HUES48 (cell line): ENCODE measurements at regions not wholly inside any gene's neighbourhood (a gene's known extent, or its start where the extent isn't known, plus 50 kb on each side); places are given as distances from the start of the nearest gene placed in this dataset.

Experiments
- H3K27ac ChIP-seq: one replicate; pipeline ENCODE4 v1.7.0; 2013; ENCODE audit warnings: low read depth, low read length, inconsistent platforms
- H3K27me3 ChIP-seq: 2 replicates; pipeline ENCODE4 v1.6.1; 2013; ENCODE audit warnings: mild to moderate bottlenecking, low read length; ENCODE audit not compliant: control insufficient read depth, insufficient read depth
- H3K36me3 ChIP-seq: 2 replicates; pipeline ENCODE4 v1.6.1; 2013; ENCODE audit warnings: low read length; ENCODE audit not compliant: control insufficient read depth, insufficient read depth
- H3K4me1 ChIP-seq: 2 replicates; pipeline ENCODE4 v1.6.1; 2013; ENCODE audit warnings: mild to moderate bottlenecking, low read length; ENCODE audit not compliant: control insufficient read depth, insufficient read depth
- H3K4me3 ChIP-seq: 2 replicates; pipeline ENCODE4 v1.5.1; 2013; ENCODE audit warnings: mild to moderate bottlenecking, low read depth, low read length
- H3K9ac ChIP-seq: 2 replicates; pipeline ENCODE4 v1.6.1; 2013; ENCODE audit warnings: mild to moderate bottlenecking, low read depth, low read length, moderate library complexity
- H3K9me3 ChIP-seq: 2 replicates; pipeline ENCODE4 v1.6.1; 2013; ENCODE audit warnings: low read length; ENCODE audit not compliant: control insufficient read depth, insufficient read depth

DNA sequence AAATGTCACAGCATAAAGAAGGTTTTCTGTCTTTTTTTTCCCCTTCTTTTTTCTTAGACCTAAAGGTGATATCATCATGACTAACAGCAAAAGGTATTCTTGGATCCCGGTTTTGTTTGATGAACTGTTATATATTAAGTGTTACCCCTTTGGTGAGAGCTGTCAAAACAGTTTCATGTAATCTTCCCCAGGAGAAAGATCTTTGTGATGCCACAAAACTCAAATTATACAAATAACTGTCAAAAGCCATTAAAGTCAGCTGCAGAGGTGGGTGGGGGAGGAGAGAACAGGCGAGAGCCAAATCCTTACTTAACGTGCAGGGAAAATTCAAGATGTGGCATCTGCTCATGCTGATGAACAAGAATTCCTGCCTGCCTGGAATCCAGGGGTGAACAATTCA, 258.2 kb downstream of the BMP7 start:
- peaks cover 7% of the 10 kb centered on the region for H3K4me1 ChIP-seq
- H3K9me3 ChIP-seq = no peaks in the 10 kb centered on the region
- peak overlapping the region; percentile 73 for H3K27ac ChIP-seq
- peaks cover 7% of the 10 kb centered on the region; the same call in 1 of the 2 replicates for H3K27me3 ChIP-seq
- H3K36me3 ChIP-seq = no peaks in the 10 kb centered on the region
- H3K4me3 ChIP-seq = no peak overlapping the region
- no peak overlapping the region for H3K9ac ChIP-seq

DNA sequence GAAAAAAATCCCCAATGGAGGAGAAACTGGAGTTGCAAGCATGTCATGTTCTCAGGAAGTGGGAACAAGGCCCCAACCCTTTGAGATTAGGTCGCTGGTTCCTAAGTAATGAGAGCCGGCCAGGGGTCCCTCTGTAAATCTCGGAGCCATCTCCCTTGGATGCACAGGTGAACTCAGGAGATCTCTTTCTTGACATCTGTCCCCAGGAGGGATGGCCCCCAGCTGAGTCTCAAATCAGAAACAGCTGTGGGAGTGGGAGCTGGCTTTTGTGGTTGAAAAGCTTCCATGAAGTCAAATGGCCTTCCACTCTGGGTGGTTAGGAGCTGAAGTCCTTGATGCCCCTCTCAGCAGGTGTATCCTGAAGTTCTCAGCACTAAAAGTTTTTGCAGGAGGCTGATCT, 257.1 kb downstream of the BMP7 start:
- H3K4me1 ChIP-seq = peaks cover 10% of the 10 kb centered on the region
- peaks cover 12% of the 10 kb centered on the region for H3K27me3 ChIP-seq
- no peak overlapping the region for H3K9ac ChIP-seq
- H3K36me3 ChIP-seq = no peaks in the 10 kb centered on the region
- no peak overlapping the region for H3K4me3 ChIP-seq
- no peaks in the 10 kb centered on the region for H3K9me3 ChIP-seq
- no peak overlapping the region for H3K27ac ChIP-seq

DNA sequence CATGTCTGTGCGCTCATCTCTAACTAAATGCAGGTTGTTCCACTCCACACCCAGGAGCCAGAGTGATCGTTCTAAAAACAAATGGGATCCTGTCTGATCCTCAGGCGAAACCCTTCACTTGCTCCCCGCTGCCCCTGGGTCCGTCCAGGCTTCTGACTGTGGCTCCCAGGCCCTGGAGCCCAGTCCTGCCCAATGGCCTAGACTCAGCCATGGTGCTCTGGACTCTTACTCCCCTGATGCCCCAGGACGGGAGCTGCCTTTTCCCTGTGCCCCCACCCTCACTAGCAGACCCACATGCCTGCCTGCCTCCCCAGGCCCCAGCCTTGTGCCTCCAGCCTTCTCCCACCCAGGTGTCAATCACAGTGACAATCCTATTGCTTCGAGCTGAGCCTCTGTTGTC, 256.7 kb downstream of the BMP7 start:
- H3K36me3 ChIP-seq = no peaks in the 10 kb centered on the region

DNA sequence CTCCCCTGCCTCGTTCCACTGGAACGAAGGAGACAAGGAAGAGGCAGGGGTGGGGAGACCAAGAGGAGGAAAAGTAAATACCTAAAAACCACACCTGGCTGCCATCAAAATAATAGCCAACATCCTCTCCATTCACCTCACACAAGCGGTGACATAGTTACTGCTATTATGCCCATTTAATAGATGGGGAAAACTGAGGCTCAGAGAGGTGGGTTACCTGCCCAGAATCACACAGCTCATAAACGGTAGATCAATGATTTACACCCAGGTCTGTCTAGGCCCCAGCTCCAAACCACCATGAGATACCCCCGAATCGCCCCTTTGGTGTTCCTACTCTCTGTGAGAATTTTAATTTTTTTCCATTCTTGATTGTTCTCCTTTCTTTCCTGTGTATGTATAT, 253.8 kb downstream of the BMP7 start:
- no peak overlapping the region for H3K27ac ChIP-seq
- no peaks in the 10 kb centered on the region for H3K36me3 ChIP-seq
- no peak overlapping the region for H3K9ac ChIP-seq
- no peaks in the 10 kb centered on the region for H3K9me3 ChIP-seq
- peaks cover 26% of the 10 kb centered on the region for H3K27me3 ChIP-seq
- H3K4me1 ChIP-seq = peaks cover 8% of the 10 kb centered on the region; the same call in 1 of the 2 replicates
- H3K4me3 ChIP-seq = no peak overlapping the region

More for the DNA sequence above, 256.7 kb downstream of the BMP7 start:
- Histone ChIP-seq H3K9me3 (no peaks in the 10 kb centered on the region), H3K27ac (no peak overlapping the region), H3K4me1 (peaks cover 8% of the 10 kb centered on the region; the same call in 1 of the 2 replicates), H3K9ac (no peak overlapping the region), H3K27me3 (peaks cover 16% of the 10 kb centered on the region), H3K4me3 (no peak overlapping the region)

DNA sequence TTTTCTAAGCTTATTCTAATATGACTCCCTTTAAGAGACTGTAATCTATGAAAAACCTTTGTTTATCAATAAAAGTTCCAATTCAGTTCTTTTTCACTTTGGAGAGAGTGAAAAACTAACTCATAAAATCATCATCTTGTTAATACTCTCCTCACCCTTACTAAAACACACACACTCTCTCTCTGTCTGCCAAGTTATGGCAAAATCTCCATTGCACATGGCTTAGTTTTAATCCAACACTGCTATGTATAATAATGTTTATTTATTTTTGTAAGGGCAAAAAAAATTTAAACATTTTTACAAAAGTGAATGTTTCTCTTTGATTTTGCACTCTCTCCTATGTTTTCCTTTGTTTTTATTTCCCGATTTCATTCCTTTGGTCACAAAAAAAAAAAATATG, 253.2 kb downstream of the BMP7 start:
- Histone ChIP-seq H3K9ac (no peak overlapping the region), H3K36me3 (no peaks in the 10 kb centered on the region), H3K4me1 (peaks cover 13% of the 10 kb centered on the region), H3K9me3 (no peaks in the 10 kb centered on the region), H3K4me3 (no peak overlapping the region), H3K27ac (no peak overlapping the region), H3K27me3 (peaks cover 26% of the 10 kb centered on the region)

DNA sequence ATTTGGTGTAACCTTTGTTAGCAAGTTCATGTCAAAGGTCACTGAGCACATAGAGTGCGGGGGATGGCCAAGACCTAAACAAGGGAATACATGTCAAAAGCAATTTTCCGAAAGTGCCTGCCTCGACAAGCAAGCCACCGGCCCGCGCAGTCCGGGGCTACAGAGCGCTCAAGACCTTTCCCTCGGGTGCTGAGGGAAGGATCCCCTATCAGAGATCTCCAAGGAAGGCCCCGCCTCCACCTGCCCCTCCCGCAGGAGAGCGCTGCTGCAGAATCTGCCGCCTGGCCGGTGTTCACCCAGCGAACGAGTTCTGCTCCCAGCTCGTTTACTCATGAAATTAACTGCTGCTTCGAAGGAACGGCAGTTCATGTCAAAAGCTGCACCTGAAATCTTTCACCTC, 252.7 kb downstream of the BMP7 start:
- Histone ChIP-seq H3K27ac (no peak overlapping the region), H3K27me3 (peaks cover 26% of the 10 kb centered on the region), H3K36me3 (no peaks in the 10 kb centered on the region), H3K9ac (no peak overlapping the region), H3K9me3 (no peaks in the 10 kb centered on the region), H3K4me3 (0 out of 2 replicates have a peak overlapping the region, but pooled peaks have one; percentile 3), H3K4me1 (peaks cover 14% of the 10 kb centered on the region)

DNA sequence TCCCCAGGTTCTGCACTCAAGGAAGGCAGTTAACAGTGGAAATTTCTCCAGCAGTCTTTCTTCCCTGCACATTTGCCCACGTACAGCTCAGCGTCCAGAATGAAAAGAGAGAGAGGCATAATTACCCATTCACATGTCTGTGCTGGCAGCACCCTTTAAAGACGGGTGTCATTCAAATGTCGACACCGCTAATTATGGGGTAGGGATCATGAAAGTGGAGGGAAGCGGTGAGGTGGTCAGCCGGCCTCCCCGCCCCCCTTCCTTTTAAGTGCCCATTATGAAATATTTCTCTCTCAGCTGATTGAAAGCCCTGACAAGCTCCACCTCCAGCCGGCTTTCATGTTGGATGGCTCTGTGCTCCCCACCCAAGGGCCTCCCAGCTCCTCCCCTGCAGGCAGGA, 246.1 kb downstream of the BMP7 start:
- Histone ChIP-seq H3K9me3 (no peaks in the 10 kb centered on the region), H3K4me1 (peaks cover 19% of the 10 kb centered on the region), H3K36me3 (no peaks in the 10 kb centered on the region), H3K27ac (no peak overlapping the region), H3K4me3 (no peak overlapping the region), H3K9ac (no peak overlapping the region), H3K27me3 (peaks cover 4% of the 10 kb centered on the region; the same call in 1 of the 2 replicates)

DNA sequence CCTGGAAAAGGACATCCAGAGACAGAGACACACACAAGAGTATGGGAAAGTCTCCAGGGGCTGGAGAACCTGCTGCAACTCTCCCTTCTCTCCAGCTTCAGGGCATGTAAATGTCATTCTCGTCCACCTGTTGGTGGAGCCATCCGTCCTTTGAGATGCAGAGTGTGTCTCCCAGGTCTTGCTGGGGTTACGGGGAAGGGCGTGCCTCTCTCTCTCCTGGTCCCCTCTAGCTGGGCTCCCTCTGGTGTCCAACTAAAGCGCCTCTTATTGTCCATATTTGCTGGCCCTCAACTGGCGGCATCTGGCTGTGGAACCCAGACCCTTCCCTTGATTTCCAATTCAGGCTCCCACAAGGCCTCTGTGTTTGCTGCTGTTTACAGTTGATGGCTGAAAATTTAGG, 244.1 kb downstream of the BMP7 start:
- no peak overlapping the region for H3K4me3 ChIP-seq
- no peaks in the 10 kb centered on the region for H3K9me3 ChIP-seq
- H3K27me3 ChIP-seq = no peaks in the 10 kb centered on the region
- no peak overlapping the region for H3K27ac ChIP-seq
- no peaks in the 10 kb centered on the region for H3K36me3 ChIP-seq
- H3K4me1 ChIP-seq = peaks cover 19% of the 10 kb centered on the region
- no peak overlapping the region for H3K9ac ChIP-seq

DNA sequence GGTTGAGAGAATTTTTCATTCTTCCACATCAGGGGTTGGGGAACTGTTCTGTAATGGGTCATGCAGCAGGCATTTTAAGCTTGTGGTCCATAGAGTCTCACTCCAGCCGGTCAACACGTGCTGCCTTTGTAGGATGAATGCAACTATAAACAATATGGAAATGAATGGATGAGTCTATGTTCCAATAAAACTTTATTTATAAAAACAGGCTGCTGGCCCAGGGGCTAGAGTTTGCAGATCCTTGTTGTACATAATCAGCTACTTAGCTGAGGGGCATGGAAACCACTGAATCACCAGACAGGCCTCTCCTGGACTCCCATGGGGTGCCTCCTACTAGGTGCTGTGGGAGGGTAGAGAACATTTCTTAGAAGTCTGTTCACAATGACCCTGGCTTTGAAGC, 243.4 kb downstream of the BMP7 start:
- H3K36me3 ChIP-seq = no peaks in the 10 kb centered on the region
- no peak overlapping the region for H3K4me3 ChIP-seq
- H3K9ac ChIP-seq = no peak overlapping the region
- H3K27ac ChIP-seq = no peak overlapping the region
- no peaks in the 10 kb centered on the region for H3K9me3 ChIP-seq
- peaks cover 13% of the 10 kb centered on the region for H3K4me1 ChIP-seq
- no peaks in the 10 kb centered on the region for H3K27me3 ChIP-seq

DNA sequence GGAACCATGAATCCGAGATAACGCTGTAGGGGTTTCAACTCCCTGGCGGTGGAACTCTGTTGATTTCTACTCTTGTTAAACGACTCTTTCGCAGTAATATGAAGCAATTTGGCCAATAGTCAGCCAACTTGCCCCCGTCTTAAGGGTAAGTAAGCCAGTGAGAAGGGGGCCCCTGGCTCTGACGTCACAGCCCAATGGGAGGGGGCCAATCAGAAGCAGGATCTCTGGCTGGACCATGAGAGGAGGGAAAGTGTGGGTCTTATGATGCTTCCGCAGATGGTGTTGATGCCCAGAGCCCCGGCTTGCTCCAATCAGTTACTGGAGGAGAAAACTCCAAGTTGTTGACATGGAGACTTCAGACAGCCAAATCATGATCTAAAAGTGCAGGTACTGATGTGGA, 242.4 kb downstream of the BMP7 start:
- H3K4me1 ChIP-seq = peaks cover 9% of the 10 kb centered on the region
- no peaks in the 10 kb centered on the region for H3K9me3 ChIP-seq
- no peak overlapping the region for H3K27ac ChIP-seq
- H3K27me3 ChIP-seq = no peaks in the 10 kb centered on the region
- H3K9ac ChIP-seq = no peak overlapping the region
- no peaks in the 10 kb centered on the region for H3K36me3 ChIP-seq
- H3K4me3 ChIP-seq = no peak overlapping the region

DNA sequence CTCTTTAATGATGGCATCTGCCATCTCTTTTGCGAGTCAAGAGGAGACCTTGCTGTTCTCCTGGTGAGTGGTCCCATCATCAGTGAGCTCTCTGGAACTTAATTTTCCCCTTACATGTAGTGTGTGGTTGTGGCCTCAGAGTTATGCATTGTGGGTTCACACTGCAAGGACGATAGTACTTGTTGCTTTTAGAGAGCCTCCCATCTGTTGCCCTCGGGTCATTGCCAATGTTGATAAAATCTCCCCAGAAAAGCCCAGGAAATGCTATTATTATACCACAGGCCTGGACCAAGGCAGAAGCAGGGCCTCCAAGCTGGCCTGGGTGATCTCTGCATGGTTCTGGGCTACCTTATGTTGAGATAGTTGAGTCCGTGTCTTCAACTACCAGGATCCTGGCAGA, 241.6 kb downstream of the BMP7 start:
- Histone ChIP-seq H3K9ac (no peak overlapping the region), H3K4me3 (no peak overlapping the region), H3K9me3 (no peaks in the 10 kb centered on the region)

DNA sequence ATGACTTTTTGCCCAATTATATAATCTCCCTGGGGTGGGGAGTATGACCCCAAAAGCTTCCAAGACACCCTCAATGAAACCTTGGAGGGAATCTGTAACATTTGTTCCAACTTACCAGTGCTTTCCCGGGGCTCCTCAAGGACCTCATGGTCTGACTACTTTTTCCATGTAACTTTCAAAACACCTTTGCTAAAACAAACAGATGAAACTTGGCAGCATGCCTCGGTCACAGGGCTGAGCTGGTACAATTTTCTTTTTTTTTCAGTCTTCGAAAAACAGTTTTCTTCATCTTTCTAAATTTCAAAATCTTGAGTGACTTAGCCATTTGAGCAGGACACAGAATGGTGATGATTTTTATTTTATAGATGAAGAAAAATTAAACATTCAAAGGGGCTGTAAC, 241.2 kb downstream of the BMP7 start:
- H3K27ac ChIP-seq = no peak overlapping the region
- H3K9me3 ChIP-seq = no peaks in the 10 kb centered on the region
- no peaks in the 10 kb centered on the region for H3K36me3 ChIP-seq
- H3K4me1 ChIP-seq = peaks cover 16% of the 10 kb centered on the region
- no peaks in the 10 kb centered on the region for H3K27me3 ChIP-seq
- no peak overlapping the region for H3K9ac ChIP-seq
- no peak overlapping the region for H3K4me3 ChIP-seq

More for the DNA sequence above, 241.6 kb downstream of the BMP7 start:
- Histone ChIP-seq H3K27ac (no peak overlapping the region), H3K36me3 (no peaks in the 10 kb centered on the region), H3K4me1 (peaks cover 12% of the 10 kb centered on the region), H3K27me3 (no peaks in the 10 kb centered on the region)
